HG03064 (cell line): ENCODE measurements at regions not wholly inside any gene's neighbourhood (a gene's known extent, or its start where the extent isn't known, plus 50 kb on each side); places are given as distances from the start of the nearest gene placed in this dataset.
"Not testable (repeated sequence)": the region's sequence is repeated elsewhere in the genome, so short reads cannot be mapped to it uniquely, and the experiment has no call there.

Experiments used
- ATAC-seq: cut with Tn5 transposase; IDR thresholded peaks from one replicate; pipeline ENCODE4 v1.9.1; 2021; ENCODE audit warnings: low read depth; ENCODE audit not compliant: unreplicated experiment

GRCh38 chr11:38756537-38756936 is 2158.5 kb upstream of the RAG2 start:
- ATAC-seq, result no peak

- ATAC-seq, result no peak
These were observed 2153.4 kb upstream of the RAG2 start for GRCh38 chr11:38751421-38751820.

- ATAC-seq, result not testable (repeated sequence)
These were observed 2148.5 kb upstream of the RAG2 start for GRCh38 chr11:38746516-38746915.

GRCh38 chr11:38723361-38723760 is 2125.3 kb upstream of the RAG2 start:
- no peak for ATAC-seq

GRCh38 chr11:38721586-38722315 is 2123.7 kb upstream of the RAG2 start:
- no peak for ATAC-seq

GRCh38 chr11:38718659-38719058 is 2120.6 kb upstream of the RAG2 start:
- no peak for ATAC-seq

- ATAC-seq, result no peak
These were observed 2120.0 kb upstream of the RAG2 start for GRCh38 chr11:38718049-38718448.

GRCh38 chr11:38711110-38711509 is 2113.1 kb upstream of the RAG2 start:
- ATAC-seq, result no peak

- no peak for ATAC-seq
These were observed 2112.2 kb upstream of the RAG2 start for GRCh38 chr11:38710262-38710661.

- ATAC-seq, result no peak
These were observed 2102.1 kb upstream of the RAG2 start for GRCh38 chr11:38700111-38700510.

GRCh38 chr11:38693306-38693705 is 2095.3 kb upstream of the RAG2 start:
- no peak for ATAC-seq

GRCh38 chr11:38690211-38690610 is 2092.2 kb upstream of the RAG2 start:
- ATAC-seq, result not testable (repeated sequence)

GRCh38 chr11:38687008-38687407 is 2089.0 kb upstream of the RAG2 start:
- ATAC-seq, result no peak

GRCh38 chr11:38683484-38683883 is 2085.4 kb upstream of the RAG2 start:
- no peak for ATAC-seq

- ATAC-seq, result no peak
These were observed 2082.7 kb upstream of the RAG2 start for GRCh38 chr11:38680746-38681145.

GRCh38 chr11:38680166-38680565 is 2082.1 kb upstream of the RAG2 start:
- ATAC-seq, result no peak

- no peak for ATAC-seq
These were observed 2074.4 kb upstream of the RAG2 start for GRCh38 chr11:38672445-38672844.

- ATAC-seq, result no peak
These were observed 2069.3 kb upstream of the RAG2 start for GRCh38 chr11:38667359-38667758.

GRCh38 chr11:38648604-38649003 is 2050.6 kb upstream of the RAG2 start:
- no peak for ATAC-seq

- ATAC-seq, result no peak
These were observed 2048.3 kb upstream of the RAG2 start for GRCh38 chr11:38646382-38646781.

GRCh38 chr11:38640854-38641253 is 2042.8 kb upstream of the RAG2 start:
- ATAC-seq, result no peak

- no peak for ATAC-seq
These were observed 2014.7 kb upstream of the RAG2 start for GRCh38 chr11:38612701-38613100.

GRCh38 chr11:38601371-38601770 is 2003.3 kb upstream of the RAG2 start:
- ATAC-seq, result not testable (repeated sequence)
